ENCODE measurements at regions not wholly inside any gene's neighbourhood (a gene's known extent, or its start where the extent isn't known, plus 50 kb on each side); places are given as distances from the start of the nearest gene placed in this dataset.
"Not testable (repeated sequence)": the region's sequence is repeated elsewhere in the genome, so short reads cannot be mapped to it uniquely, and the experiment has no call there.

DNA sequence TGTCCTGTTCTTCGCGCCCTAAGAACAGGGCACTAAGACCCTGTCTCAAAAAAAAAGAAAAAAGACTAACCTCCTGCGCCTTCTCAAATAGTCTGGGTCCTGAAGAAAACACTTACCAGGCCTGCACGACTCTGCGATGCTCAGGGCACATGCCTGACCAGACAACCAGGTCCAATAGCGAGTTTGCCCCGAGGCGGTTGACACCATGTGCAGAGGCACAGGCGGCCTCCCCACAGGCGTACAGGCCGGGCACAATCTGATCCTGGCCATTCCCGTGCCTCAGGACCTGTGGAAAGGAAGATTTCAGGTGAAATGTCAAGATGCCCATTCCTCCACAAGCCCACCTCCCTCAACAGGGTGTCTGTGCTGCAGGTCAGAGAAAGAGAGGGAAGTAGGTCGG, 65.9 kb upstream of the TNK2 start:
- H2AFZ ChIP-seq (ENCODE audit: low read length); H3K4me3 ChIP-seq (ENCODE audit: low read length, poor library complexity, severe bottlenecking); H3K27me3 ChIP-seq (ENCODE audit: insufficient read depth, low read length, poor library complexity, severe bottlenecking); H4K20me1 ChIP-seq (ENCODE audit: insufficient read depth, low read length, poor library complexity, severe bottlenecking); H3K9ac ChIP-seq (ENCODE audit: low read depth, low read length, poor library complexity, severe bottlenecking); H3K4me2 ChIP-seq (ENCODE audit: low read depth, low read length, poor library complexity, severe bottlenecking); H3K9me2 ChIP-seq (replicated peaks; ENCODE audit: low read depth, low read length); H3K9me3 ChIP-seq (ENCODE audit: insufficient read depth, low read depth, low read length); H3F3A ChIP-seq (ENCODE audit: low read depth): not testable (repeated sequence)
- Histone ChIP-seq H3K4me1 (ENCODE audit: insufficient read depth, low read length, poor library complexity, severe bottlenecking) (peaks cover 13% of the 10 kb centered on the region), H3K79me2 (ENCODE audit: insufficient read depth, low read length) (peaks cover 23% of the 10 kb centered on the region; the same call in 1 of the 2 replicates), H3K36me3 (ENCODE audit: insufficient read depth, low read length) (peaks cover 42% of the 10 kb centered on the region; the same call in 1 of the 2 replicates)

DNA sequence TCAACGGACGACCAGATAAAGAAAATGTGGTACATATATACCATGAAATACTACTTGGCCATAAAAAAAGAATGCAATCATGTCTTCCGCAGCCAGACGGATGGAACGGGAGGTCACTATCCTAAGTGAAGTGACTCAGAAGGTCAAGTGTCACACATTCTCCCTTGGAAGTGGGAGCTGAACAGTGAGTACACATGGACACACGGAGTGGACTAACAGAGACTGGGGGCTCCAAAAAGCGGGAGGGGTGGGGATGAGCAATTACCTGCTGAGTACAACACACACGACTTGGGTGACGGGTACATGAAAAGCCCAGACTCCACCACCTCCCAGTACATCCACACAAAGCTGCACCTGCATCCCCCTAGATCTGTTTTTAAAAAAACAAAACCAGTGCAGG, 62.5 kb upstream of the TNK2 start:
- H3F3A ChIP-seq (ENCODE audit: low read depth); H3K4me1 ChIP-seq (ENCODE audit: insufficient read depth, low read length, poor library complexity, severe bottlenecking); H3K4me2 ChIP-seq (ENCODE audit: low read depth, low read length, poor library complexity, severe bottlenecking); H3K9ac ChIP-seq (ENCODE audit: low read depth, low read length, poor library complexity, severe bottlenecking); H2AFZ ChIP-seq (ENCODE audit: low read length); H3K4me3 ChIP-seq (ENCODE audit: low read length, poor library complexity, severe bottlenecking); H3K9me2 ChIP-seq (replicated peaks; ENCODE audit: low read depth, low read length); H3K27me3 ChIP-seq (ENCODE audit: insufficient read depth, low read length, poor library complexity, severe bottlenecking); H4K20me1 ChIP-seq (ENCODE audit: insufficient read depth, low read length, poor library complexity, severe bottlenecking); H3K9me3 ChIP-seq (ENCODE audit: insufficient read depth, low read depth, low read length): not testable (repeated sequence)
- Histone ChIP-seq H3K79me2 (ENCODE audit: insufficient read depth, low read length) (peaks cover 19% of the 10 kb centered on the region; the same call in 1 of the 2 replicates), H3K36me3 (ENCODE audit: insufficient read depth, low read length) (peaks cover 43% of the 10 kb centered on the region; the same call in 1 of the 2 replicates)

DNA sequence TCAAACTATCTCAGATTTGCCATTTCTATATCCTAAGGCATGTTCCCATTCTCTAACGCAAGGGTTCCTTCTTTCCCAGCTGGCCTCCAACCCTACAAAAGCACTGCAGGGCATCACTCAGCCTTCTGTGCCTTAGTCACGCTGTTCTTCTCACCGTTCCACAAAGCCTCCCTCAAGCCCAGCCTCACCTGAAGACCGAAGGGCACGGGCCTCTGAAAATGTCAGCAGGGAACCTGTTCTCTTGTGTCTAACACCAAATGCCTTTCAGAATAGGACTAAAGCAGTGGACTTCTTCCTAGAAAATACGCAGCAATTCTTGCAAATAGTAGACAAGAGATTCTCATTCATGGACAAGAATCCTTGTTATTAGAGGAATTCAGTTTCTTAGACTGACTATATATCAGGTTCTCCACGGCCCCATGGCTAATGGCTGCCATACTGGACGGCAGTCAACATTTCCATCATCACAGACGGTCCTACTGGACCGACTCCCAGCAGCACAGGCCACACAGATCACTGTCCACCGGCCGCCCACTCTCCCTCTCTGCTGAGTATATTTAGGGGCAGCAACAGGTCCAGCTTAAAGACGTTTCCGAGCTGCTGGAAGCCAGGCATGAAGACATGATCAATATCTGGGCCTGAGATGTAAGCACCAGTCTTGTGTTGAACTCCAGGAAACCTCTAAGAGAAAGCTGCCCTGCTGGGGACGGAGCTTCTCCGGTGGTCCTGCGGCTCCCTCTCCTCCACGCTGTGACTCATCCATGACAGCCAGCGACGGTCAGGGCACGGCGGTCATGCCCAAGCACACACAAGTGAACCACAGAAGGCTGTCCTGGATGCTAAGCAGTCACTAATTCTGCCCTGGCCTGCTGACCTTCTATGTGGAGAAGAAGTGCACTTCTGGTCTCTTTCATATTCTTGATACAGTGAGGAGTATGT, 61.8 kb upstream of the TNK2 start:
- H3K36me3 ChIP-seq (ENCODE audit: insufficient read depth, low read length) = peaks cover 42% of the 10 kb centered on the region; the same call in 1 of the 2 replicates
- peaks cover 13% of the 10 kb centered on the region; the same call in 1 of the 2 replicates for H3K79me2 ChIP-seq (ENCODE audit: insufficient read depth, low read length)
- H3K4me3 ChIP-seq (ENCODE audit: low read length, poor library complexity, severe bottlenecking); H4K20me1 ChIP-seq (ENCODE audit: insufficient read depth, low read length, poor library complexity, severe bottlenecking); H3K9ac ChIP-seq (ENCODE audit: low read depth, low read length, poor library complexity, severe bottlenecking); H3K27me3 ChIP-seq (ENCODE audit: insufficient read depth, low read length, poor library complexity, severe bottlenecking); H3F3A ChIP-seq (ENCODE audit: low read depth); H3K9me2 ChIP-seq (replicated peaks; ENCODE audit: low read depth, low read length); H3K4me2 ChIP-seq (ENCODE audit: low read depth, low read length, poor library complexity, severe bottlenecking); H3K4me1 ChIP-seq (ENCODE audit: insufficient read depth, low read length, poor library complexity, severe bottlenecking); H3K9me3 ChIP-seq (ENCODE audit: insufficient read depth, low read depth, low read length); H2AFZ ChIP-seq (ENCODE audit: low read length): not testable (repeated sequence)

DNA sequence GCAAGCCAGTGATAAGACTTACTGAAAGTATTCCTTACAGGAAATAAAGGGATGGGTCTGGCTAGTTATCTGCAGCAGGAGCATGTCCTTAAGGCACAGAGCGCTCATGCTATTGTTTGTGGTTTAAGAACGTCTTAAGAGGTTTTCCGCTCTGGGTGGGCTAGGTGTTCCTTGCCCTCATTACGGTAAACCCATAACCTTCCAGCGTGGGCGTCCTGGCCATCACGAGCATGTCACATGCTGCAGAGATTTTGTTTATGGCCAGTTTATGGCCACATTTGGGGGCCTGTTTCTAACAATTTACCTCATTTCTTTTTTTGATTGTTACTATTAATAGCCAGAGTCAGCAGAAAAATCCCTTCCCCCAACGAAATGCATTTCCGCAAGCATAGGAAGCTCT, 61.0 kb upstream of the TNK2 start:
- not testable (repeated sequence) for H3K4me1 ChIP-seq (ENCODE audit: insufficient read depth, low read length, poor library complexity, severe bottlenecking); H3K9me3 ChIP-seq (ENCODE audit: insufficient read depth, low read depth, low read length); H4K20me1 ChIP-seq (ENCODE audit: insufficient read depth, low read length, poor library complexity, severe bottlenecking); H3K9me2 ChIP-seq (replicated peaks; ENCODE audit: low read depth, low read length); H3F3A ChIP-seq (ENCODE audit: low read depth); H3K9ac ChIP-seq (ENCODE audit: low read depth, low read length, poor library complexity, severe bottlenecking); H3K4me3 ChIP-seq (ENCODE audit: low read length, poor library complexity, severe bottlenecking); H3K27me3 ChIP-seq (ENCODE audit: insufficient read depth, low read length, poor library complexity, severe bottlenecking); H2AFZ ChIP-seq (ENCODE audit: low read length); H3K4me2 ChIP-seq (ENCODE audit: low read depth, low read length, poor library complexity, severe bottlenecking)
- Histone ChIP-seq H3K36me3 (ENCODE audit: insufficient read depth, low read length) (peaks cover 44% of the 10 kb centered on the region; the same call in 1 of the 2 replicates), H3K79me2 (ENCODE audit: insufficient read depth, low read length) (peaks cover 13% of the 10 kb centered on the region; the same call in 1 of the 2 replicates)

DNA sequence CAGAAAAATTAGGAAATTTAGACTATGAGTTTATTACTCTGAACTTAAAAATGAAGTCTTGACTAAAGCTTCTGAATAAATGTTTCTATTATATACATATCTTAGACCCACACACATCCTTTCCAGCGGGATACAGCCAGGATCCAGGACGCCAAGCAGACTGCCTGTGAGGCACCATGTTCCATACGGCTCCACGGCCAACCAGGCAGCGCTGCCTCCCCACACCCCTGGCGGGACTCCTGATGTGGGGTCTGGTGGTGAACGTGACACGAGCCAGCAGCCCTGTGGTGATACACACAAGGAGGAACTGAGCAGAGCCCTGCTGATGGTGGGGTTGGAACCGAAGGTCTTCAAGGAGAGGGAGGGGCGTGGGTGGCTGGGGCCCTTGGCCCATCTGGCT, 59.8 kb upstream of the TNK2 start:
- not testable (repeated sequence) for H3K9me2 ChIP-seq (replicated peaks; ENCODE audit: low read depth, low read length); H3K4me2 ChIP-seq (ENCODE audit: low read depth, low read length, poor library complexity, severe bottlenecking); H3K27me3 ChIP-seq (ENCODE audit: insufficient read depth, low read length, poor library complexity, severe bottlenecking); H3K4me3 ChIP-seq (ENCODE audit: low read length, poor library complexity, severe bottlenecking); H3K9ac ChIP-seq (ENCODE audit: low read depth, low read length, poor library complexity, severe bottlenecking); H3K9me3 ChIP-seq (ENCODE audit: insufficient read depth, low read depth, low read length); H4K20me1 ChIP-seq (ENCODE audit: insufficient read depth, low read length, poor library complexity, severe bottlenecking); H2AFZ ChIP-seq (ENCODE audit: low read length); H3F3A ChIP-seq (ENCODE audit: low read depth); H3K4me1 ChIP-seq (ENCODE audit: insufficient read depth, low read length, poor library complexity, severe bottlenecking)
- Histone ChIP-seq H3K36me3 (ENCODE audit: insufficient read depth, low read length) (peaks cover 37% of the 10 kb centered on the region; the same call in 1 of the 2 replicates), H3K79me2 (ENCODE audit: insufficient read depth, low read length) (peaks cover 13% of the 10 kb centered on the region; the same call in 1 of the 2 replicates)

DNA sequence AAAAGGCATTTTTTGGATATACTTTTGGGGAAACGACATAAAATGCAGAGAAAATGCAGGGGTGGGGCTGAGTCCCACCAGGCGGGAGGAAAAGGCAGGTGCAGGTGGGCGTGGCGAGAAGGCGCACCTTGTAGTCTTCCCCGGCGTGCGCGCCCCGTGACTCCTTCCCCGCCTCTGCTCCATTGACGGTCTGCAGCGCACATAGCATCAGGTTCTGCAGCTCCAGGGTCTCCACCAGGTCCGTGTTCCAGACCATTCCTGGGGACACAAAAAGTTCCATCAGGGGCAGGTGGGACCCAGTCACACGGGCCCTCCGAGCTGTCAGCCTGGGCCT, 59.0 kb upstream of the TNK2 start:
- H3K9ac ChIP-seq (ENCODE audit: low read depth, low read length, poor library complexity, severe bottlenecking); H3K4me2 ChIP-seq (ENCODE audit: low read depth, low read length, poor library complexity, severe bottlenecking); H3F3A ChIP-seq (ENCODE audit: low read depth); H3K27me3 ChIP-seq (ENCODE audit: insufficient read depth, low read length, poor library complexity, severe bottlenecking); H4K20me1 ChIP-seq (ENCODE audit: insufficient read depth, low read length, poor library complexity, severe bottlenecking); H2AFZ ChIP-seq (ENCODE audit: low read length); H3K4me1 ChIP-seq (ENCODE audit: insufficient read depth, low read length, poor library complexity, severe bottlenecking); H3K4me3 ChIP-seq (ENCODE audit: low read length, poor library complexity, severe bottlenecking); H3K9me2 ChIP-seq (replicated peaks; ENCODE audit: low read depth, low read length); H3K9me3 ChIP-seq (ENCODE audit: insufficient read depth, low read depth, low read length): not testable (repeated sequence)
- peaks cover 37% of the 10 kb centered on the region; the same call in 1 of the 2 replicates for H3K36me3 ChIP-seq (ENCODE audit: insufficient read depth, low read length)
- peaks cover 13% of the 10 kb centered on the region; the same call in 1 of the 2 replicates for H3K79me2 ChIP-seq (ENCODE audit: insufficient read depth, low read length)

DNA sequence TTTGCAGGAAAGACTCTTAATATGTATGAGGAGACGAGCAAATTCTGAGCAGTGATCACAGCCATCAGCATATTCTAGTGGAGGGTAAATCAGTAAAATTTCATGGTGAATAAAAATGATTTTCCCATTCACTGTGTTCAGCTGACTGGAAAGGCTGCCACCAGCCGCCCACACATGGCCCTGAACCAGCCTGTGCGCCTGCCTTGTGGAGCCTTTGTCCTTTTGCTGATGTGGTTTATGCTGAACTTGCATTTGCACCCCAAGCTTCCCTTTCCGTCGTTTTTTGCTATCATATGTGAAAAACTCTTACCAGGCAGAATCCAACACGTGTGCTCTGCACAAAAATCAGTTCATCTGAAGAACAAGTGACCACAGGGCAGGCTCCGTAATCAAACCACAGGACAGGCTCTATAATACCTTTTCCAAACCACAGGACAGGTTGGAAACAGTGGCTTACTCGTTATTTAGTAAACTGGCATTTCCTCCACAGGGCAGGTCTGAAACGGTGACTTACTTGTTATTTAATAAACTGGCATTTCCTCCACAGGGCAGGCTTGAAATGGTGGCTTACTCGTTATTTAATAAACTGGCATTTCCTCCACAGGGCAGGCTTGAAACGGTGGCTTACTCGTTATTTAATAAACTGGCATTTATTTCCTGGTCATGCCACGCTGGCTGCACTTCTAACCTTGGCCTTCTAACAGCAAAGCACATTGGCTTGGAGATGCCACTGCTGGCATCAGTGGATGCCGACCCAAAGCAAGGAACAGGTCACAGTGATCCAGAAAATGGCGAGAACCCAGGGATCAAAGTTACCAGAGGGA, 58.4 kb upstream of the TNK2 start:
- not testable (repeated sequence) for H3K4me2 ChIP-seq (ENCODE audit: low read depth, low read length, poor library complexity, severe bottlenecking); H3K4me3 ChIP-seq (ENCODE audit: low read length, poor library complexity, severe bottlenecking); H3K9me2 ChIP-seq (replicated peaks; ENCODE audit: low read depth, low read length); H2AFZ ChIP-seq (ENCODE audit: low read length); H4K20me1 ChIP-seq (ENCODE audit: insufficient read depth, low read length, poor library complexity, severe bottlenecking); H3K9me3 ChIP-seq (ENCODE audit: insufficient read depth, low read depth, low read length); H3K9ac ChIP-seq (ENCODE audit: low read depth, low read length, poor library complexity, severe bottlenecking); H3K4me1 ChIP-seq (ENCODE audit: insufficient read depth, low read length, poor library complexity, severe bottlenecking); H3F3A ChIP-seq (ENCODE audit: low read depth); H3K27me3 ChIP-seq (ENCODE audit: insufficient read depth, low read length, poor library complexity, severe bottlenecking)
- H3K36me3 ChIP-seq (ENCODE audit: insufficient read depth, low read length) = peaks cover 37% of the 10 kb centered on the region; the same call in 1 of the 2 replicates
- peaks cover 13% of the 10 kb centered on the region; the same call in 1 of the 2 replicates for H3K79me2 ChIP-seq (ENCODE audit: insufficient read depth, low read length)

All from Loucy (cell line).